HFF-Myc (cell line): ENCODE measurements at regions not wholly inside any gene's neighbourhood (a gene's known extent, or its start where the extent isn't known, plus 50 kb on each side); places are given as distances from the start of the nearest gene placed in this dataset.
"Not testable (repeated sequence)": the region's sequence is repeated elsewhere in the genome, so short reads cannot be mapped to it uniquely, and the experiment has no call there.

Experiments used
- DNase-seq: peaks from one replicate; pipeline ENCODE4 v3.0.0-alpha.2; 2011; ENCODE audit warnings: low read depth; ENCODE audit errors: extremely low read depth
- H3K4me3 ChIP-seq: replicated peaks from 2 replicates; pipeline ENCODE4 v1.5.1; 2011; ENCODE audit warnings: low read depth, mild to moderate bottlenecking, control low read depth, low read length
- TF ChIP-seq, protein P1 (sequence below): IDR thresholded peaks from 2 replicates; pipeline ENCODE4 v1.5.1; 2012; ENCODE audit warnings: mild to moderate bottlenecking, low read depth, low read length, control low read depth; ENCODE audit errors: missing control alignments

DNA sequence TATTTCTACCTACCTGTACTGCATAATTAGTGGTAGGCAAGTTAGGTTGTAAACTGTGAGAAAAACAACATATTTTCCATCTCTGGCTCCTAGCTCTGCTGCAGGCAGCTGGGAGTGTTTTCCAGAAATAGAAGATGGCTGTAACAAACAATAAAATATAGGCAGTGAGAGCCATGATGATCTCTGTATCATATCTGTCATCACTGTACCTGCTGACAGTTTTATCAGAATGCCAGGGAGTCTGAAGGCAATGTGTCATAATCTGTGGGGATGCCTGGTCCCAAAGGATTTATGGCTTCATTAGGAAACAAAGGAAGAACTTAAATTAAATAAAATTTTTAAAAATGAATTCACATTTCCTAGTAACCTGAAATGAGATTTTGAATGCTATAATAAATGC is 160.9 kb upstream of the SMIM30 start:
- no peak overlapping the region for H3K4me3 ChIP-seq
- no peak for DNase-seq
- TF ChIP-seq, protein P1, sequence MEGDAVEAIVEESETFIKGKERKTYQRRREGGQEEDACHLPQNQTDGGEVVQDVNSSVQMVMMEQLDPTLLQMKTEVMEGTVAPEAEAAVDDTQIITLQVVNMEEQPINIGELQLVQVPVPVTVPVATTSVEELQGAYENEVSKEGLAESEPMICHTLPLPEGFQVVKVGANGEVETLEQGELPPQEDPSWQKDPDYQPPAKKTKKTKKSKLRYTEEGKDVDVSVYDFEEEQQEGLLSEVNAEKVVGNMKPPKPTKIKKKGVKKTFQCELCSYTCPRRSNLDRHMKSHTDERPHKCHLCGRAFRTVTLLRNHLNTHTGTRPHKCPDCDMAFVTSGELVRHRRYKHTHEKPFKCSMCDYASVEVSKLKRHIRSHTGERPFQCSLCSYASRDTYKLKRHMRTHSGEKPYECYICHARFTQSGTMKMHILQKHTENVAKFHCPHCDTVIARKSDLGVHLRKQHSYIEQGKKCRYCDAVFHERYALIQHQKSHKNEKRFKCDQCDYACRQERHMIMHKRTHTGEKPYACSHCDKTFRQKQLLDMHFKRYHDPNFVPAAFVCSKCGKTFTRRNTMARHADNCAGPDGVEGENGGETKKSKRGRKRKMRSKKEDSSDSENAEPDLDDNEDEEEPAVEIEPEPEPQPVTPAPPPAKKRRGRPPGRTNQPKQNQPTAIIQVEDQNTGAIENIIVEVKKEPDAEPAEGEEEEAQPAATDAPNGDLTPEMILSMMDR, result no peak

DNA sequence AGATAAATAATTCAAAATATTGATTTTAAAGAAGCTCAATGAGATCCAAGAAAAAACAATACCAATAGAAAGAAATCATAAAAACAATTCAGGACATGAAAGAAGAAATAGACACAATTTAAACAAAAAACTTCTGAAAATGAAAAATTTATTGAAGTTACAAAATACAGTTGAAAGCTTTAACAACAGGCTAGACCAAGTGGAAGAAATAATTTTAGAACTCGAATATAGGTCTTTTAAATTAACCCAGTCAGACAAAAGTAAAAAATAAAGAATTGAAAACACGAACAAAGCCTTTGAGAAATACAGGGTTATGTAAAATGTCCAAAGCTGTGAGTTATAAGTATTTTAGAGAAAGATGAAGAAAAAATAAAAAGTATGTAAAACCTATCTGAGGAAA is 152.4 kb upstream of the SMIM30 start:
- no peak for DNase-seq
- TF ChIP-seq, protein P1, result no peak
- no peak overlapping the region for H3K4me3 ChIP-seq

DNA sequence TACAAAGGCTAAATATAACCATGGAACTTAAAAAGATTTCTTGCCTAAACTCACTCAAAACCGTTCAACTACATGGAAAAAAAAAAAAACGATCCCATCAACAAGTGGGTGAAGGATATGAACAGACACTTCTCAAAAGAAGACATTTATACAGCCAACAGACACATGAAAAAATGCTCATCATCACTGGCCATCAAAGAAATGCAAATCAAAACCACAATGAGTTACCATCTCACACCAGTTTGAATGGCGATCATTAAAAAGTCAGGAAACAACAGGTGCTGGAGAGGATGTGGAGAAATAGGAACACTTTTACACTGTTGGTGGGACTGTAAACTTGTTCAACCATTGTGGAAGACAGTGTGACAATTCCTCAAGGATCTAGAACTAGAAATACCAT is 151.2 kb upstream of the SMIM30 start:
- not testable (repeated sequence) for H3K4me3 ChIP-seq, DNase-seq

DNA sequence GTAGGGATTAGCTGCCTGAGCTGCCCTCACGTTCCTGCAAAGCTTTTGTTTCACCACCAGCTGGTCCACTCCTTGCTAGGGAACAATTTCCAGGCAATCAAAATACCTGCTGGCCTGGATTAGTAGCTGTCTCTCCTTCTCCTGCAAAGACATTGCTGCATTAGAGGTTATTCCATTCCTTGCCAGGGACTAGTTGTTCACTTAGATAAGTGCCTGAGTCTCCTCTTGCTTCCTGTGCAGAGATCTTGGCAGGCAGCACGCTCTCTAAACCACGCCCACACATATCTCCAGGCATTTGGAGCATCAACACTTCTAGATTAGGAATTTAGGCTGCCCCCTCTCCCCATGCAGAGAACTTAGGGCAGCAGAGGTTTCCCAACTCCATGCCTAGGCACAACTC is 150.4 kb upstream of the SMIM30 start:
- DNase-seq, result no peak
- TF ChIP-seq, protein P1, result no peak
- no peak overlapping the region for H3K4me3 ChIP-seq

DNA sequence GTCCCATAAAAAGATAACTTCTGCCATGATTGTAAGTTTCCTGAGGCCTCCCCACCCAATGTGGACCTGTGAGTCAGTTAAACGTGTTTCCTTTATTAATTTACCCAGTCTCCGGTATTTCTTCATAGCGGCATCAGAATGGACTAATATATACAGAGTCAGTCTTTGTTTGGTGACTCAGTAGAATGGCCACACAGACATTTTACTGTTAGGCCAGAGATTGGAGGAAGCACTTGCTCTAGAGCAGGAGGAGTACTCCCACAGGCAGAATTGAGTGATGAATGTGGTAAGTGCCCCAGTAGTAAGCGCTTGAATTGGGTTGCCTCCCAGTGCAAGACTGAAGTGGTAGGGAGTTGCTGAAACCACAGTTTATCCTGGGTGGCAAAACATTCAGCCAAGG is 149.5 kb upstream of the SMIM30 start:
- DNase-seq, result no peak
- no peak overlapping the region for H3K4me3 ChIP-seq
- TF ChIP-seq, protein P1, result no peak

DNA sequence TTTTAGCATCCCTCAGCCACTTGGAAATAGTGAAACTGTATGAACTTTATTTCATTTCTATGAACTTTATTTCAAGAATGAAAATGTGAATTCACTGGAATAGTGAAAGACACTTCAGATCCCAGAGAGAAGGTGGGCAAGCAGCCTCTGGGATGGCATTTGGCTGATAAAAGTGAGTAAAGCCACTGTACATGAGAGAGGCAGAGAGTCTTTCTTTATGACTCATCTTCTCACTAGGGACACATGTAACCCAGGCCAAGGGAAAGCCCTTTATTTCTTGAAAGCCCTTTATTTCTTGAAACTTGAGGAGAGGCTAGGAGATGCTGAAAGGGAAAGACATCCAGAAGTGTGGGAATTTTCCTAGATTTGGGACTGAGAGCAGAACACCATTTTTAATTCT is 148.9 kb upstream of the SMIM30 start:
- DNase-seq, result no peak
- TF ChIP-seq, protein P1, result no peak
- H3K4me3 ChIP-seq, result no peak overlapping the region

DNA sequence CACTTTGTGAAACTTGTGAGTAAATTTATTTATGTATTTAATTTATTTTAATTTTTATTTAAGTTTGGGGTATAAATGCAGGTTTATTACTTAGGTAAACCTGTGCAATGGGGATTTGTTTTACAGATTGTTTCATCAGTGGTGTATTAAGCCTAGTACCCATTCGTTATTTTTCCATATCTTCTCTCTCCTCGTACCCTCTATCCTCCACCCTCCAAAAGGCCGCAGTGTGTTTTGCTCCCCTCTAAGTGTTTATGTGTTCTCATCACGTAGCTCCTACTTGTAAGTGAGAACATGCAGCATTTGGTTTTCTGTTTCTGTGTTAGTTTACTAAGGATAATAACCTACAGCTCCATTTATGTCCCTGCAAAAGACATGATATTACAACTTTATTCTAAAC is 145.4 kb upstream of the SMIM30 start:
- no peak overlapping the region for H3K4me3 ChIP-seq
- TF ChIP-seq, protein P1, result no peak

DNA sequence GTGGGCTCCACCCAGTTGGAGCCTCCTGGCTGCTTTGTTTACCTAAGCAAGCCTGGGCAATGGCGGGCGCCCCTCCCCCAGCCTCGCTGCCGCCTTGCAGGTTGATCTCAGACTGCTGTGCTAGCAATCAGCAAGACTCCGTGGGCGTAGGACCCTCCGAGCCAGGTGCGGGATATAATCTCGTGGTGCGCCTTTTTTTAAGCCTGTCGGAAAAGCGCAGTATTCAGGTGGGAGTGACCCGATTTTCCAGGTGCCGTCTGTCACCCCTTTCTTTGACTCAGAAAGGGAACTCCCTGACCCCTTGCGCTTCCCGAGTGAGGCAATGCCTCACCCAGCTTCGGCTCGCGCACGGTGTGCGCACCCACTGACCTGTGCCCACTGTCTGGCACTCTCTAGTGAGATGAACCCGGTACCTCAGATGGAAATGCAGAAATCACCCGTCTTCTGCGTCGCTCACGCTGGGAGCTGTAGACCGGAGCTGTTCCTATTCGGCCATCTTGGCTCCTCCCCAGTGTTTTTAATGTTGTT is 144.9 kb upstream of the SMIM30 start:
- not testable (repeated sequence) for DNase-seq, H3K4me3 ChIP-seq

More for the DNA sequence above, 145.4 kb upstream of the SMIM30 start:
- no peak for DNase-seq
